Nephron (organoid): ENCODE measurements at regions not wholly inside any gene's neighbourhood (a gene's known extent, or its start where the extent isn't known, plus 50 kb on each side); places are given as distances from the start of the nearest gene placed in this dataset.

ENCODE experiments used
- H3K27ac Mint-ChIP-seq, 3 experiments: 2 replicates each; pipeline ENCODE4 v1.8.0; 2020; ENCODE audit warnings: mixed read lengths in 3 of 3, mild to moderate bottlenecking in 2 of 3, moderate library complexity in 1 of 3
- H3K27me3 Mint-ChIP-seq: 2 replicates; pipeline ENCODE4 v1.8.0; 2021; ENCODE audit warnings: low read depth, mild to moderate bottlenecking, moderate library complexity, mixed read lengths
- H3K36me3 Mint-ChIP-seq: 2 replicates; pipeline ENCODE4 v1.8.0; 2020; ENCODE audit warnings: low read depth, mixed read lengths
- H3K4me1 Mint-ChIP-seq: 2 replicates; pipeline ENCODE4 v1.8.0; 2020; ENCODE audit warnings: mixed read lengths
- H3K4me3 Mint-ChIP-seq, 3 experiments: 2 replicates each; pipeline ENCODE4 v1.8.0; 2020; ENCODE audit warnings: mild to moderate bottlenecking in 3 of 3, mixed read lengths in 3 of 3, moderate library complexity in 2 of 3
- H3K9me3 Mint-ChIP-seq: 2 replicates; pipeline ENCODE4 v1.8.0; 2020; ENCODE audit warnings: mixed read lengths
- TF ChIP-seq, protein P1 (sequence below), 3 experiments: fragments of 200-600 bp; sonication (generic); IDR thresholded peaks; one replicate each; pipeline ENCODE4 v1.5.0; 2021; ENCODE audit warnings: antibody characterized with exemption in 3 of 3; ENCODE audit not compliant: unreplicated experiment in 3 of 3

DNA sequence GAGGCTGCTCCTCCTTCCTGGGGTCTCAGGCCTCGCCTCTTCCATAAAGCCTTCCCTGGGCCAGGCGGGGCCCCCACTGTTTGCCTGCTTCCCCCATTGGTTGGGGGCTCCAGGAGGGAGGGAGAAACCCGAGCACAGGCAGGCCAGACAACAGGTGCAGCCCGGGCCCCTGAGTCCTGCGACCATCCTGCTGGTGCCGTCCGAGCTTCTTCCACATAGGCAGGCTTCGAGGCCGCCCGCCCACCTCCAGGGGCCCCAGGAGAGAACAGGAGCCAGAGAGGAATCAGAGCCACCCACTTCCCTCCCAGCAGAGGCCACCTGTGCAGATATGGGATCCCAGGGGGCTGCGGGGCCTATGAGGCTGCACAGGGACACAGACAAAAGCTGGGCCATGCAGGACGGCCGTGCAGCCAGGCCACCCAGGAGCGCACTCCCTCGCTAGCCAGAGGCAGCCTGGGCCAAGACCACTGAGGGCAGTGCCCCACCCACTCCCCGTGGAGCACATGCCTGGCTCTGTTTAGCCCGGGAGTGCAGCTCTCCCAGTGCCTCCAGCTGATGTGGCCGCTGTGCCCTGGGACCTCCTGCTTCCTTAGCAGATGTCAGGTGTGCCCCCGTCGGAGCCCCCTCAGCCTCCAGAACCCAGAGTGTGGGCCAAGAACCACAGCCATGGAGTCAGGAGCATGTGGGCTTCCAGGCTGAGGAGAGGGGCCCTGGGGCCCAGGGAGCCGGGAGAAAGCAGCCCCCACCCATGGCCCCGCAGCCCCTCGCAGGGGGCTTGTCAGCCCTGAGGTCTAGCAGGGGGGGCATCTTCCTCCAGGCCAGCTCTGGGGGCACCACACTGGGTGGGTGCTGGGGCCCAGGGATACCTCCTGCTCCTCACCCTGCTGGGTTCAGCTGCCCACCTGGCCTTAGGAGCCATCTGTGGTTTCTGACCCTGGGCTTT is 59.9 kb upstream of the INPP5A start:
- H3K27me3 Mint-ChIP-seq, result peaks cover 9% of the 10 kb centered on the region
- no peaks in the 10 kb centered on the region for H3K36me3 Mint-ChIP-seq
- peaks cover 30% of the 10 kb centered on the region for H3K4me1 Mint-ChIP-seq
- no peak overlapping the region for H3K4me3 Mint-ChIP-seq
- H3K9me3 Mint-ChIP-seq, result peaks cover 4% of the 10 kb centered on the region
- TF ChIP-seq, protein P1, sequence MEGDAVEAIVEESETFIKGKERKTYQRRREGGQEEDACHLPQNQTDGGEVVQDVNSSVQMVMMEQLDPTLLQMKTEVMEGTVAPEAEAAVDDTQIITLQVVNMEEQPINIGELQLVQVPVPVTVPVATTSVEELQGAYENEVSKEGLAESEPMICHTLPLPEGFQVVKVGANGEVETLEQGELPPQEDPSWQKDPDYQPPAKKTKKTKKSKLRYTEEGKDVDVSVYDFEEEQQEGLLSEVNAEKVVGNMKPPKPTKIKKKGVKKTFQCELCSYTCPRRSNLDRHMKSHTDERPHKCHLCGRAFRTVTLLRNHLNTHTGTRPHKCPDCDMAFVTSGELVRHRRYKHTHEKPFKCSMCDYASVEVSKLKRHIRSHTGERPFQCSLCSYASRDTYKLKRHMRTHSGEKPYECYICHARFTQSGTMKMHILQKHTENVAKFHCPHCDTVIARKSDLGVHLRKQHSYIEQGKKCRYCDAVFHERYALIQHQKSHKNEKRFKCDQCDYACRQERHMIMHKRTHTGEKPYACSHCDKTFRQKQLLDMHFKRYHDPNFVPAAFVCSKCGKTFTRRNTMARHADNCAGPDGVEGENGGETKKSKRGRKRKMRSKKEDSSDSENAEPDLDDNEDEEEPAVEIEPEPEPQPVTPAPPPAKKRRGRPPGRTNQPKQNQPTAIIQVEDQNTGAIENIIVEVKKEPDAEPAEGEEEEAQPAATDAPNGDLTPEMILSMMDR (IDR thresholded peaks at IDR 0.05; ENCODE audit: unreplicated experiment in 3 of 3), result no peak
- H3K27ac Mint-ChIP-seq, result no peak overlapping the region

DNA sequence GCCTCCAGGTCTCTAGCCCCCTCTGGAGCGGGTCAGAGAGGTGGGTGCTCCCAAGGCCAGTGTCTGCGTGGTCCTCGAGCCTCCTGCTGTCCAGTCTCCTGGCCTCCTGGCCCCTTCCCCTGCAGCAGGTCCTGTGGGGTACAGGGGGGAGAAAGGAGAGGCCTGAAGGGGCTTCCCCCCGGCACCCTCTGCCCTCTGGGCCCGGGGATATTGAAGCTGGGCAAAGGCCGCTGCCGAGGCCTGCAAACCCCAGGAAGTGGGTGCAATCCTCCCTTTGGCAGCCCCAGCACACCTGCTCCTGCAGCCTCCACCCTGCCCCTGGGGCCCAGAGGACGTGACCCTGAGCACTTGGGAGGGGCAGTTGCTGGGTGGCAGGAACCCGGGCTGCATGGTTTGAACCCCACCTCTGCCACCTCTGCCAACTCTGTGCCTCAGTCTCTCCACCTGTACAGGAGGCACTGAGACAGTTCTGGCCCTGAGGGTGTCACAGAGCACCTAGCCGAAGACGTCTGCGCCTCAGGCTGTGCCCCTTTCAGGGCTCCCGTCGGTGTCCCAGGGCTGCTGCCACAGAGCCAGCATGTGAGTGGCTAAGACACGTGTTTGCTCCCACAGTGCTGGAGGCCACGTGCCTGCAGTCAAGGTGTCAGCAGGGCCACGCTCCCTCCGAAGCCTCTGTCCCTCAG is 59.1 kb upstream of the INPP5A start:
- peaks cover 3% of the 10 kb centered on the region for H3K9me3 Mint-ChIP-seq
- H3K4me1 Mint-ChIP-seq, result peaks cover 31% of the 10 kb centered on the region
- TF ChIP-seq, protein P1 (IDR thresholded peaks at IDR 0.05; ENCODE audit: unreplicated experiment in 3 of 3), result no peak
- H3K27me3 Mint-ChIP-seq, result peaks cover 9% of the 10 kb centered on the region
- H3K4me3 Mint-ChIP-seq, result no peak overlapping the region
- no peak overlapping the region for H3K27ac Mint-ChIP-seq
- no peaks in the 10 kb centered on the region for H3K36me3 Mint-ChIP-seq

- H3K36me3 Mint-ChIP-seq, result no peaks in the 10 kb centered on the region
- peak overlapping the region in 1 of 3 experiments; percentile 52 for H3K27ac Mint-ChIP-seq
- TF ChIP-seq, protein P1 (IDR thresholded peaks at IDR 0.05; ENCODE audit: unreplicated experiment in 3 of 3), result no peak
- peaks cover 31% of the 10 kb centered on the region for H3K4me1 Mint-ChIP-seq
- H3K27me3 Mint-ChIP-seq, result peaks cover 9% of the 10 kb centered on the region
- peaks cover 3% of the 10 kb centered on the region for H3K9me3 Mint-ChIP-seq
- H3K4me3 Mint-ChIP-seq, result no peak overlapping the region
These were observed 58.5 kb upstream of the INPP5A start for GRCh38 chr10:132479024-132479602.

DNA sequence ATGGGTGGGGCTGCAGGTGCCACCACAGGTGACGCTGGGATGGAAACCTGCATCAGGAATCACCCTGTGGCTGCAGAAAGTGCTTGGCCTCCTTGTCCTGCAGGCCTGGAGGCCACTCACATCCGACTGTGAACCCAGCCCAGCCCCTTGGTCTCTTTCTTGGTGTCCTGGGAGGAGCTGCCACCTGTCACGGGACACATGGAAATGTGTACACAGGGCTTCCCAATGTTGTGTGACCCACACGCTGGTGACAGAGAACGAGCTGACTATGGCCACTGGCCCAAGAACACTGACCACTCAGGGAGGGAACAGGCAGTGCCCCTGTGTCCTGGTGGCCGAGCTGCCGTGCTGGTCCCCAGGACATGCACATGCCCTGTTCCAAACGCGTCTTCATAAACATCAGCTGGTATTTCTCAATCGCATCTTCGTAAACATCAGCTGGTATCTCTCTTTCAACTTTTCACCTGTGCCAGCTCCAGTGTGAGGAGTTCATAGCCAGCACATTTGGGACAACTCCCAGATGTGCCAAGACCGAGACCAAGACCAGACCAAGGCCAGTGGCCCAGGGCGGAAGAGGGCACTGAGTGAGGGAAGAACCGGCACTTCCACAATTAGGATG is 57.9 kb upstream of the INPP5A start:
- Mint-ChIP-seq H3K9me3 (peaks cover 3% of the 10 kb centered on the region), H3K4me1 (peaks cover 31% of the 10 kb centered on the region), H3K4me3 (peak overlapping the region in 1 of 3 experiments; percentile 3), H3K36me3 (no peaks in the 10 kb centered on the region), H3K27me3 (peaks cover 10% of the 10 kb centered on the region), H3K27ac (peak overlapping the region in 1 of 3 experiments; percentile 44)
- TF ChIP-seq, protein P1 (IDR thresholded peaks at IDR 0.05; ENCODE audit: unreplicated experiment in 3 of 3), result no peak

DNA sequence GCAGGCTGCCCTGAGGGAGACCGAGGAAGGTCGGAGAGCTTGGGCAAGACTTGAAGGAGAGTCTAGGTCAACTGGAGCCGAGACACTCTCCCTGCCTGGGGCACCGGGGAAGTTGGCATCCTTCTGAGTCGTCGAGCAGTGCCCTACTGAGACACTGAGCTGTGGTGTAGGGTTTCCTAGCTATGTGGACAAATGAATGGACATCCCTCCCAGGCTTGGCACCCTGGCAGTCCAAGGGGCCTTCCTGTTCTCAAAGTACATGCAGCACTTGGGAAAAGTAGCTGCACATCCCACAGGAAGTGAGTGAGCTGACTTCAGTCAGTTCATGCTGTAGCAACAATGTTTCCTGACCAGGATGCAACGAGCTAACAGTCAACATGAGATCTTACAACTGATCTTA is 57.2 kb upstream of the INPP5A start:
- H3K4me3 Mint-ChIP-seq, result peak overlapping the region in 1 of 3 experiments; percentile 3
- peaks cover 3% of the 10 kb centered on the region for H3K9me3 Mint-ChIP-seq
- H3K36me3 Mint-ChIP-seq, result no peaks in the 10 kb centered on the region
- peaks cover 30% of the 10 kb centered on the region for H3K4me1 Mint-ChIP-seq
- TF ChIP-seq, protein P1 (IDR thresholded peaks at IDR 0.05; ENCODE audit: unreplicated experiment in 3 of 3), result no peak
- H3K27ac Mint-ChIP-seq, result peak overlapping the region in 1 of 3 experiments; percentile 44
- peaks cover 14% of the 10 kb centered on the region for H3K27me3 Mint-ChIP-seq
